CD1c-positive myeloid dendritic cell (primary cell): ENCODE measurements at regions not wholly inside any gene's neighbourhood (a gene's known extent, or its start where the extent isn't known, plus 50 kb on each side); places are given as distances from the start of the nearest gene placed in this dataset.
"Not testable (repeated sequence)": the region's sequence is repeated elsewhere in the genome, so short reads cannot be mapped to it uniquely, and the experiment has no call there.

Experiments used
- DNase-seq: peaks from one replicate; pipeline ENCODE4 v3.0.0-alpha.2; 2016; ENCODE audit errors: extremely low spot score

- DNase-seq, result no peak
These were observed 219.6 kb upstream of the THUMPD2 start for GRCh38 chr2:39998617-39999016.

GRCh38 chr2:39996653-39997080 lies 217.6 kb upstream of the THUMPD2 start:
- DNase-seq, result no peak

- DNase-seq, result no peak
These were observed 216.1 kb upstream of the THUMPD2 start for GRCh38 chr2:39995005-39995737.

- DNase-seq, result no peak
These were observed 215.1 kb upstream of the THUMPD2 start for GRCh38 chr2:39994151-39994550.

- no peak for DNase-seq
These were observed 212.2 kb upstream of the THUMPD2 start for GRCh38 chr2:39991298-39991697.

- no peak for DNase-seq
These were observed 211.4 kb upstream of the THUMPD2 start for GRCh38 chr2:39990335-39990900.

- DNase-seq, result no peak
These were observed 210.8 kb upstream of the THUMPD2 start for GRCh38 chr2:39989888-39990287.

GRCh38 chr2:39981883-39982311 lies 202.8 kb upstream of the THUMPD2 start:
- DNase-seq, result no peak

GRCh38 chr2:39975476-39976020 lies 196.5 kb upstream of the THUMPD2 start:
- no peak for DNase-seq

GRCh38 chr2:39968037-39968436 lies 189.0 kb upstream of the THUMPD2 start:
- no peak for DNase-seq

GRCh38 chr2:39960681-39961080 lies 181.6 kb upstream of the THUMPD2 start:
- not testable (repeated sequence) for DNase-seq

GRCh38 chr2:39954346-39954745 lies 175.3 kb upstream of the THUMPD2 start:
- no peak for DNase-seq

GRCh38 chr2:39949131-39949530 lies 170.1 kb upstream of the THUMPD2 start:
- no peak for DNase-seq

GRCh38 chr2:39948016-39948719 lies 169.1 kb upstream of the THUMPD2 start:
- no peak for DNase-seq

GRCh38 chr2:39947294-39948015 lies 168.4 kb upstream of the THUMPD2 start:
- DNase-seq, result no peak

- no peak for DNase-seq
These were observed 163.9 kb upstream of the THUMPD2 start for GRCh38 chr2:39942950-39943349.

- DNase-seq, result no peak
These were observed 159.2 kb upstream of the THUMPD2 start for GRCh38 chr2:39938035-39938835.

GRCh38 chr2:39937621-39938020 lies 158.6 kb upstream of the THUMPD2 start:
- DNase-seq, result no peak

- no peak for DNase-seq
These were observed 155.8 kb upstream of the THUMPD2 start for GRCh38 chr2:39934851-39935250.

- DNase-seq, result no peak
These were observed 154.1 kb upstream of the THUMPD2 start for GRCh38 chr2:39933196-39933595.

- no peak for DNase-seq
These were observed 153.1 kb upstream of the THUMPD2 start for GRCh38 chr2:39932198-39932597.
